T1000 (cell line): ENCODE measurements at regions not wholly inside any gene's neighbourhood (a gene's known extent, or its start where the extent isn't known, plus 50 kb on each side); places are given as distances from the start of the nearest gene placed in this dataset.
"Not testable (repeated sequence)": the region's sequence is repeated elsewhere in the genome, so short reads cannot be mapped to it uniquely, and the experiment has no call there.

ENCODE experiments used
- DNase-seq: peaks from one replicate; lab custom pipeline; 2025; ENCODE audit warnings: mixed read lengths; lab: John Stamatoyannopoulos, UW

GRCh38 chr5:96101358-96102089, 139.9 kb upstream of the ELL2 start:
- DNase-seq, result no peak

GRCh38 chr5:96097488-96097887, 135.8 kb upstream of the ELL2 start:
- DNase-seq, result not testable (repeated sequence)

GRCh38 chr5:96096724-96097123, 135.1 kb upstream of the ELL2 start:
- no peak for DNase-seq

GRCh38 chr5:96094904-96095303, 133.3 kb upstream of the ELL2 start:
- no peak for DNase-seq

- DNase-seq, result no peak
These were observed 132.3 kb upstream of the ELL2 start for GRCh38 chr5:96093890-96094381.

- no peak for DNase-seq
These were observed 131.7 kb upstream of the ELL2 start for GRCh38 chr5:96093340-96093739.

GRCh38 chr5:96091874-96092273, 130.2 kb upstream of the ELL2 start:
- no peak for DNase-seq

- no peak for DNase-seq
These were observed 128.6 kb upstream of the ELL2 start for GRCh38 chr5:96090215-96090614.

GRCh38 chr5:96088706-96089498, 127.3 kb upstream of the ELL2 start:
- no peak for DNase-seq

- DNase-seq, result no peak
These were observed 126.3 kb upstream of the ELL2 start for GRCh38 chr5:96087939-96088338.

GRCh38 chr5:96084874-96085506, 123.3 kb upstream of the ELL2 start:
- DNase-seq, result no peak

GRCh38 chr5:96083361-96083881, 121.8 kb upstream of the ELL2 start:
- no peak for DNase-seq

GRCh38 chr5:96081276-96081858, 119.7 kb upstream of the ELL2 start:
- no peak for DNase-seq

- no peak for DNase-seq
These were observed 118.9 kb upstream of the ELL2 start for GRCh38 chr5:96080557-96080956.

GRCh38 chr5:96079962-96080361, 118.3 kb upstream of the ELL2 start:
- DNase-seq, result no peak

GRCh38 chr5:96079075-96079474, 117.4 kb upstream of the ELL2 start:
- peak; percentile 8 for DNase-seq

GRCh38 chr5:96076451-96076850, 114.8 kb upstream of the ELL2 start:
- DNase-seq, result no peak

- no peak for DNase-seq
These were observed 114.1 kb upstream of the ELL2 start for GRCh38 chr5:96075579-96076289.

- no peak for DNase-seq
These were observed 113.2 kb upstream of the ELL2 start for GRCh38 chr5:96074870-96075269.

- DNase-seq, result no peak
These were observed 112.8 kb upstream of the ELL2 start for GRCh38 chr5:96074460-96074859.

- DNase-seq, result no peak
These were observed 111.1 kb upstream of the ELL2 start for GRCh38 chr5:96072791-96073165.
